Uterus (tissue), 2 donors: ENCODE measurements at regions not wholly inside any gene's neighbourhood (a gene's known extent, or its start where the extent isn't known, plus 50 kb on each side); places are given as distances from the start of the nearest gene placed in this dataset.

ENCODE experiments used
- CTCF ChIP-seq, 4 experiments: fragments of 200-600 bp in 2 of 4; fragments of 450-650 bp in 2 of 4; sonication (generic) in 2 of 4; IDR thresholded peaks; one replicate each; pipeline ENCODE4 v1.5.1; 2016 to 2019; ENCODE audit warnings: antibody characterized with exemption in 4 of 4, mild to moderate bottlenecking in 2 of 4, moderate library complexity in 1 of 4
- POLR2A ChIP-seq, 2 donors: fragments of 450-650 bp; IDR thresholded peaks; one replicate each; pipeline ENCODE4 v1.6.1; 2016; ENCODE audit warnings: antibody characterized with exemption in 2 of 2, mild to moderate bottlenecking in 1 of 2, moderate library complexity in 1 of 2

DNA sequence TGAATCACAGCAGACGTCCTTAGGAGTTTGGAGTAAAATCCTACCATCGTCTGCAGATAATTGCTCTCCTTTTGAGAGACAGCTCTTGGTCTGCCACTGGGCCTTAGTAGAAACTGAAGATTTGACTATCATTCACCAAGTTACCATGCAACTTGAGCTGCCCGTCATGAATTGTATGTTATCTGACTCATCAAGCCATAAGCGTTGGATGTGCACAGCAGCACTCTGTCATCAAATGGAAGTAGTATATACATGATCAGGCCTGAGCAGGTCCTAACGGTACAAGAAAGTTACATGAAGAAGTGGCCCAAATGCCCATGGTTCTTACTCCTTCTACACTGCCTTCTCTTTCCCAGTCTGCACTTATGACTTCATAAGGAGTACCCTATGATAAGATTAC is 317.8 kb downstream of the GPATCH2 start:
- TF ChIP-seq CTCF (IDR thresholded peaks at IDR 0.05) (no peak), POLR2A (IDR thresholded peaks at IDR 0.05) (no peak)
